ENCODE measurements at regions not wholly inside any gene's neighbourhood (a gene's known extent, or its start where the extent isn't known, plus 50 kb on each side); places are given as distances from the start of the nearest gene placed in this dataset.

DNA sequence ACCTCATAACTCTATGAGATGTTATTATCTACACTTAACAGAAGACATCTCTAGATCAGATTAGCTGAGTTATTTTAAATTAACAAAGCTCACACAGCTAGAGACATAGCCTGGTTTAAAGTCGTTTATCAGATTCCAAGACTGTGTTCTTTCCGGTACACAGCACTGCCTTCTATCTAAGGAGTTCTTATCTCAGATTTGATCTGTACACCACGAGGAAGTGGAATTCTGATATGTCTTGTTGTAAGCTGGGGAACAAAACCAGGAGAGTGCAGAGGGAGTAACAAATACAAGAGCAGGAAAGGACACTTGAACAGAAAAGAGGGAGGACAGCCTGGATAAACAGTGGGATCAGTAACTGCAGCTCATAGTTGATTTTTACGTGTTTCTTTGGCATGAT lies 61.7 kb upstream of the KCNMB2 start:
- no peak for TF ChIP-seq POLR2A (IDR thresholded peaks at IDR 0.05; ENCODE audit: low read depth, low read length)
- no peak for TF ChIP-seq TAF1 (IDR thresholded peaks at IDR 0.05; ENCODE audit: borderline replicate concordance, low read depth, low read length)
- no peak for TF ChIP-seq POLR2AphosphoS5 (IDR thresholded peaks at IDR 0.05; ENCODE audit: low read depth, low read length)
